ENCODE measurements at regions not wholly inside any gene's neighbourhood (a gene's known extent, or its start where the extent isn't known, plus 50 kb on each side); places are given as distances from the start of the nearest gene placed in this dataset.
"Not testable (repeated sequence)": the region's sequence is repeated elsewhere in the genome, so short reads cannot be mapped to it uniquely, and the experiment has no call there.

- CTCF ChIA-PET = no interaction called here
- no peak overlapping the region for H3K4me3 Mint-ChIP-seq
These were observed 92.3 kb upstream of the THUMPD2 start for GRCh38 chr2:39871291-39871761.

GRCh38 chr2:39870871-39871270 lies 91.8 kb upstream of the THUMPD2 start:
- POLR2A ChIA-PET = no interaction called here
- H3K4me3 Mint-ChIP-seq = no peak overlapping the region
- DNase-seq = no peak

More at GRCh38 chr2:39871291-39871761, 92.3 kb upstream of the THUMPD2 start:
- no peak for DNase-seq
- Mint-ChIP-seq H3K36me3 (ENCODE audit: low read depth) (no peaks in the 10 kb centered on the region), H3K27me3 (no peaks in the 10 kb centered on the region), H3K27ac (no peak overlapping the region), H3K9me3 (no peaks in the 10 kb centered on the region), H3K4me1 (no peaks in the 10 kb centered on the region)
- POLR2A ChIA-PET = no interaction called here

DNA sequence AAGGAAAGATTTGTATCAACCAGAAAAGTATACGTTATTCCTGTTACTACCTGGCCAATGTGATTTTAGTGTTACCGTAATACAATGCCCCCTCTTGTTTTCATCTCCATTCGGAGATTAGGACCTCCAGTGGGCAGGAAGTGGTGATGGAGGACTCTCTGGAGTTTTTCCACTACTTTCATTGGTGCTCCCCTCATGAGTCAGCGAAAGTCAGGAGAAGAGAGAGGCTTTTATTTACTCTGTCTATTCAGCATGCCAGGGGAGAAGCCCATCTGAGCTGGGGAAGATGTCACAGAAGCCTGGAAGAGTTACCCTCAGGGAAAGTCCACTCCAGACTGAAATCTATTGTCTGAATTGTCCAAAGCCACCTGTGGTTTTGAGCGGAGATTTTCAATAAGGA lies 88.2 kb upstream of the THUMPD2 start:
- Mint-ChIP-seq H3K9me3 (no peaks in the 10 kb centered on the region), H3K27me3 (no peaks in the 10 kb centered on the region), H3K4me3 (no peak overlapping the region), H3K27ac (no peak overlapping the region), H3K4me1 (no peaks in the 10 kb centered on the region), H3K36me3 (ENCODE audit: low read depth) (no peaks in the 10 kb centered on the region)
- DNase-seq = no peak
- CTCF ChIA-PET = no interaction called here
- POLR2A ChIA-PET = no interaction called here

More at GRCh38 chr2:39870871-39871270, 91.8 kb upstream of the THUMPD2 start:
- CTCF ChIA-PET = no interaction called here
- H3K4me1 Mint-ChIP-seq = no peaks in the 10 kb centered on the region
- H3K27ac Mint-ChIP-seq = no peak overlapping the region
- H3K9me3 Mint-ChIP-seq = no peaks in the 10 kb centered on the region
- no peaks in the 10 kb centered on the region for H3K36me3 Mint-ChIP-seq (ENCODE audit: low read depth)
- no peaks in the 10 kb centered on the region for H3K27me3 Mint-ChIP-seq

DNA sequence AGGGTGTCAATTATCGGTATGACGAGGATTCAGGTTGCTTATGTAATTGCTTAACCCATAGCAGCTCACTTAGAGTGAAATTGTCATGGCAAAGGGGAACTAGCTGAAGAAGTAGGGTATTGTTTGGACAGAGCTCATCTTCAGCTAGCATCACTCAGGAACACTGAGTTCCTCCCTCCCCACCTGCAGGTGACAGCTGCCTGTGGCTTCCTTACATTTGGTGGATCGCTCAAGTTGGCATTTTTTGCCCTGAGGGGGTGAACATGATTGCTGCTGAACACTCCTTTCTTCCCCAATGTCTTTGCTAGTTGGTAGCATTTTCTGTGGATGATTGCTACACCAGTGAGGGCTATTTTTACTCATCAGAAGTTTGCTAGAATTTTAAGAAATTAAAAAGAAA lies 86.7 kb upstream of the THUMPD2 start:
- Mint-ChIP-seq H3K4me1 (no peaks in the 10 kb centered on the region), H3K27me3 (no peaks in the 10 kb centered on the region), H3K27ac (no peak overlapping the region), H3K36me3 (ENCODE audit: low read depth) (no peaks in the 10 kb centered on the region), H3K4me3 (no peak overlapping the region), H3K9me3 (no peaks in the 10 kb centered on the region)
- CTCF ChIA-PET = no interaction called here
- no peak for DNase-seq
- POLR2A ChIA-PET = no interaction called here

GRCh38 chr2:39863672-39864071 lies 84.6 kb upstream of the THUMPD2 start:
- H3K4me1 Mint-ChIP-seq; H3K36me3 Mint-ChIP-seq (ENCODE audit: low read depth); CTCF ChIA-PET; H3K9me3 Mint-ChIP-seq; H3K27ac Mint-ChIP-seq; H3K27me3 Mint-ChIP-seq; POLR2A ChIA-PET; DNase-seq; H3K4me3 Mint-ChIP-seq: not testable (repeated sequence)

GRCh38 chr2:39860538-39860937 lies 81.5 kb upstream of the THUMPD2 start:
- CTCF ChIA-PET = no interaction called here
- POLR2A ChIA-PET = no interaction called here

DNA sequence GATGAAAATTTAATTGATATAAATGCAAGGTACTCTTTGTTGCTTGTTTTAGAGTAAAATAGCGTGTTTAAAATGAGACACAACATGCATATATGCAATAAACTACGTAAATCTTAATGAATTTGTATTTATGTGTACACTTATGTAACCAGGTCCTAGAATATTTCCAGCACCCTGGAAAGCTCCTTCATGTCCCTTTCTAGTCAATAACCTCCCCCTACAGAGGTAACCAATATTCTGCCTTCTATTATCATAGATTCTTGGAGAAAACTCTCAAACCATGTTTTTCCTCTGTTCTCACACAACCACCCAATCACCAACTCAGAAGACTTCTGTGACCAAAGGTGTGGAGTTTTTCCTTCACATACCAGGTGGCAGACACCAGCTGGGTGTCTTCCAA lies 79.6 kb upstream of the THUMPD2 start:
- Mint-ChIP-seq H3K36me3 (ENCODE audit: low read depth) (no peaks in the 10 kb centered on the region), H3K9me3 (no peaks in the 10 kb centered on the region), H3K27me3 (peaks cover 17% of the 10 kb centered on the region), H3K4me1 (no peaks in the 10 kb centered on the region), H3K4me3 (no peak overlapping the region), H3K27ac (no peak overlapping the region)
- DNase-seq = no peak
- ChIA-PET POLR2A (no interaction called here), CTCF (no interaction called here)

More at GRCh38 chr2:39860538-39860937, 81.5 kb upstream of the THUMPD2 start:
- peaks cover 12% of the 10 kb centered on the region for H3K27me3 Mint-ChIP-seq
- H3K27ac Mint-ChIP-seq = no peak overlapping the region
- H3K4me1 Mint-ChIP-seq = no peaks in the 10 kb centered on the region
- no peaks in the 10 kb centered on the region for H3K9me3 Mint-ChIP-seq
- no peak overlapping the region for H3K4me3 Mint-ChIP-seq
- H3K36me3 Mint-ChIP-seq (ENCODE audit: low read depth) = no peaks in the 10 kb centered on the region
- no peak for DNase-seq

- no peak for DNase-seq
- no peaks in the 10 kb centered on the region for H3K4me1 Mint-ChIP-seq
- H3K9me3 Mint-ChIP-seq = no peaks in the 10 kb centered on the region
- CTCF ChIA-PET = no interaction called here
- peaks cover 22% of the 10 kb centered on the region for H3K27me3 Mint-ChIP-seq
- H3K36me3 Mint-ChIP-seq (ENCODE audit: low read depth) = no peaks in the 10 kb centered on the region
- no peak overlapping the region for H3K27ac Mint-ChIP-seq
- POLR2A ChIA-PET = no interaction called here
- no peak overlapping the region for H3K4me3 Mint-ChIP-seq
These were observed 76.8 kb upstream of the THUMPD2 start for GRCh38 chr2:39855856-39856255.

DNA sequence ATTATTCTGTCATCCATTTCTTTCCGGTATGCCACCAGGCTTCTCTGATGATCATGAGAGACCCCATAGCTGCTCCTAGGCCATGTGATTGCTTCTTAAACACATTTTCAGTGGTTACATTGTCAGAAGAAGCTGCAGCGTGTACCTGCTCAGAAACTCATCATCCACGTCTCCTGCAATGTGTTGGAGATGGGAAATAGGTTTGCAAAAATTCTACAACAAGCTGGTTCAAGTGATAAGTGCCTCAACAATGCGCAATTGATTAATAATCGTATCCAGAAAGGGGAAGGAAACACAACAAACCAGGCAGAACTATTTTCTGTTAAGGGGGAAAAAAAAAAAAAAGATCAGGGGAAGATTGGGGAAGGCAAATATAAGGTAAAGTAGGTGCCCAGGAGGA lies 75.7 kb upstream of the THUMPD2 start:
- Mint-ChIP-seq H3K9me3 (no peaks in the 10 kb centered on the region), H3K27ac (no peak overlapping the region), H3K4me3 (no peak overlapping the region), H3K4me1 (no peaks in the 10 kb centered on the region), H3K36me3 (ENCODE audit: low read depth) (no peaks in the 10 kb centered on the region), H3K27me3 (peaks cover 22% of the 10 kb centered on the region)
- POLR2A ChIA-PET = interaction anchor here (0.6 kb wide), 1 partner anchor 443 kb away, joined by 3 read pairs; no protein-coding TSS in a partner anchor
- CTCF ChIA-PET = no interaction called here
- no peak for DNase-seq

- ChIA-PET CTCF (interaction anchor here (0.9 kb wide), 1 partner anchor 35 kb away, joined by 3 read pairs; no protein-coding TSS in a partner anchor), POLR2A (no interaction called here)
- no peaks in the 10 kb centered on the region for H3K9me3 Mint-ChIP-seq
- peaks cover 17% of the 10 kb centered on the region for H3K27me3 Mint-ChIP-seq
- H3K4me1 Mint-ChIP-seq = no peaks in the 10 kb centered on the region
- no peaks in the 10 kb centered on the region for H3K36me3 Mint-ChIP-seq (ENCODE audit: low read depth)
- DNase-seq = no peak
- no peak overlapping the region for H3K4me3 Mint-ChIP-seq
- no peak overlapping the region for H3K27ac Mint-ChIP-seq
These were observed 73.8 kb upstream of the THUMPD2 start for GRCh38 chr2:39852831-39853230.

GRCh38 chr2:39851651-39852110 lies 72.6 kb upstream of the THUMPD2 start:
- peaks cover 19% of the 10 kb centered on the region for H3K27me3 Mint-ChIP-seq
- no peaks in the 10 kb centered on the region for H3K36me3 Mint-ChIP-seq (ENCODE audit: low read depth)
- H3K27ac Mint-ChIP-seq = no peak overlapping the region
- H3K4me1 Mint-ChIP-seq = no peaks in the 10 kb centered on the region
- CTCF ChIA-PET = interaction anchor here (0.9 to 1.0 kb wide), 2 partner anchors 14 to 34 kb away, joined by 3 to 5 read pairs; no protein-coding TSS in a partner anchor
- H3K9me3 Mint-ChIP-seq = no peaks in the 10 kb centered on the region
- no peak for DNase-seq
- H3K4me3 Mint-ChIP-seq = no peak overlapping the region
- POLR2A ChIA-PET = no interaction called here

DNA sequence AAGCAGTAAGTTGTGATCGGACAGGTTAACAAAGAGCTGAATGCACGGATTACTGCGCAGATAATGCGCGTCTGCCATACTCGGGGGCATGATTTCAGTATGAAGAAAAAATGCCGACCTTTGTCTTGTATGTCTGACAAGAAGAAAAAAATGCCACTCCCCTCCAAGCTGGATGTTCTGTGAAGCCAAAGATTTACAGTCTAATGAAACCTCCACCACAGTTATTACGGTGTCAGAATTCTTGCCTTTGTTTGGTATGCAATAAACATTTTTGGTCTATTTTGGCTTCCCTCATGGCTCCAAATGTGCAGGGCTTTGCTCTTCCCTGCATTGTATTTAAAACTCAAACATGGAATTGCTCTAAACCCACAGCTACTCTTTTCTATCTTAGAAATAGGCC lies 72.2 kb upstream of the THUMPD2 start:
- Mint-ChIP-seq H3K27me3 (peaks cover 16% of the 10 kb centered on the region), H3K4me3 (no peak overlapping the region), H3K36me3 (ENCODE audit: low read depth) (no peaks in the 10 kb centered on the region), H3K27ac (no peak overlapping the region), H3K4me1 (no peaks in the 10 kb centered on the region), H3K9me3 (no peaks in the 10 kb centered on the region)
- ChIA-PET POLR2A (no interaction called here), CTCF (interaction anchor here (1.0 kb wide), 1 partner anchor 13 kb away, joined by 5 read pairs; no protein-coding TSS in a partner anchor)
- DNase-seq = no peak

DNA sequence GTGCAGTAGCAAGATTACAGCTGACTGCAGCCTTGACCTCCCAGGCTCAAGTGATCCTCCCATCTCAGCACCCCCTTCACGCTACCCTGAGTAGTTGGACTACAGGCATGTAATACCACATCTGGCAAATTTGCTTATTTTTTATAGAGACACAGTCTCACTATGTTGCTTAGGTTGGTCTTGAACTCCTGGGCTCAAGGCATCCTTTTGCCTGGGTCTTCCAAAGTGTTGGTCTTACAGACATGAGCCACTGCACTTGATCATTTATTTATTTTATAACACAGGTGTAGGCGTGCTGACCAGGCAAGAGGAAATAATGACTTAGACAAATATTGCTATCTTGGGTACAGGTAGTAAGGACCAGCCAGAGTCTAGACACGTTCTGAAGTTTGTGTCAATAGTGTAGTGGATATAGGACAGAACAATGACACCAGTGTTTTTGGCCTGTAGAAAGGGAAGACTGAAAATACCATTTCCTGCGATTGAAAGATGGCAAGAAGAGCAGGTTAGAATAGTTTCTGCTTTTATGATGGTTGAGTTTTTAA lies 71.0 kb upstream of the THUMPD2 start:
- ChIA-PET POLR2A (no interaction called here), CTCF (interaction anchor here (1.5 kb wide), 1 partner anchor 12 kb away, joined by 5 read pairs; no protein-coding TSS in a partner anchor)
- H3K36me3 Mint-ChIP-seq (ENCODE audit: low read depth) = no peaks in the 10 kb centered on the region
- no peaks in the 10 kb centered on the region for H3K4me1 Mint-ChIP-seq
- no peak overlapping the region for H3K27ac Mint-ChIP-seq
- H3K27me3 Mint-ChIP-seq = peaks cover 14% of the 10 kb centered on the region
- H3K4me3 Mint-ChIP-seq = no peak overlapping the region
- no peaks in the 10 kb centered on the region for H3K9me3 Mint-ChIP-seq
- no peak for DNase-seq

GRCh38 chr2:39849064-39849463 lies 70.0 kb upstream of the THUMPD2 start:
- no peaks in the 10 kb centered on the region for H3K36me3 Mint-ChIP-seq (ENCODE audit: low read depth)
- H3K27ac Mint-ChIP-seq = no peak overlapping the region
- H3K4me1 Mint-ChIP-seq = no peaks in the 10 kb centered on the region
- CTCF ChIA-PET = interaction anchor here (1.5 kb wide), 1 partner anchor 11 kb away, joined by 5 read pairs; no protein-coding TSS in a partner anchor
- DNase-seq = no peak
- POLR2A ChIA-PET = no interaction called here
- no peaks in the 10 kb centered on the region for H3K9me3 Mint-ChIP-seq
- H3K27me3 Mint-ChIP-seq = peaks cover 11% of the 10 kb centered on the region
- no peak overlapping the region for H3K4me3 Mint-ChIP-seq

All from activated CD4-positive, alpha-beta memory T cell treated with anti-CD3 and anti-CD28 coated beads, Interleukin-2, amount 10 ng/mL, durations not matched to agents 7 days and 5 days (primary cell).